Activated effector memory CD4-positive, alpha-beta T cell treated with anti-CD3 and anti-CD28 coated beads, Interleukin-2, amount 50 U/mL, for 16 hours (primary cell): ENCODE measurements at regions not wholly inside any gene's neighbourhood (a gene's known extent, or its start where the extent isn't known, plus 50 kb on each side); places are given as distances from the start of the nearest gene placed in this dataset.
"Not testable (repeated sequence)": the region's sequence is repeated elsewhere in the genome, so short reads cannot be mapped to it uniquely, and the experiment has no call there.

ENCODE experiments used
- DNase-seq: peaks from one replicate; pipeline ENCODE4 v3.0.0-alpha.2; 2020

DNA sequence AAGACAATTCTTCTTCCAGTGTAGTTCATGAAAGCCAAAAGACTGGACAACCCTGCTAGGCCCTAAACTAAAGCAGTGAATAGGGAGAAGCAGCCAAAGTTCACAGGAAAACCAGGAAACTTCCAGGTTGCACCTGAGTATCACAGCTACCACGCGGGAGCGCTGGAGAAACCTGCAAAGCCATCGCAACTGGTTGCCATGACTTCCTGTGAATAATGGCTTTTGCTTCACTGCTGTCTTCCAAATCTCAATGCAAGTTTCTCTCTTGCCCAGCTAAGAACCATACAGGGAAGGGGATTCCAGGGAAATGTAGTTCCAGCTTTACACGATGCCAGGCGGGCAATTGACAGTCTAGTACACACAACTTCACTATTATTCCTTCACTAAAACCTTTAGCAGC, 114.1 kb downstream of the GXYLT1 start:
- DNase-seq: no peak

DNA sequence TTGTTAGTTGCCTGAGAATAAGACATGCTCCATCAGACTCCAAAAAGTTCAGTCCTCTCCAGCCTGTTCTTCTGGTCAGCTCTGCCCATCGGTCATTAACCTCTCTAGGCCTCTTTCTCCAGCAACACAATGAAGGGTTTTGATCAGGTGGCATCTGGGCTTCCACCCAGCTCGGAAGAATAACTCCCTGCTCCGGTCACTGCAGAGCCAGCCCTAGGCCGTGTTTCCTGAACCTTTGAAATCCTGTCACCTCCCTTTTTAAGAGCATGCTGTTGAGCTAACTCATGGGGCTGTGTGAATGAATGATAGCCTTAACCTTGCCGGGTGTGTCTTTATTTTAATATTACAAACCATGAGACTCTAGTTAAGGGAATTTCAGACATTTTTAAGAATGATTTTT, 117.1 kb downstream of the GXYLT1 start:
- no peak for DNase-seq

DNA sequence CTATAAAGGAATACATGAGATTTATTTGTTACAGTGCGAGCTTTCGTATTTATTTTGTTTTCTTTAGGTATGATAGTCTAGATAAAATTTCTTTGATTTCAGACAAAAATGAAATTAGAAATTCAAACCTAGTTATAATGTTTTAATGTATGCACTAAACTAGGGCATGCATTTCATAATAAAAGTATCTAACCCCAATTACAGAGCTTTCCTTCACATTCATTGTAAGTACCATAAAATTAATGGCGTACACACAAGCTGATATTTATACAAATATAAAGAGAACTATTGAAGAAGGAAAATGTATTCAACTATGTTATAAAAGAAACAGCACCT, 120.2 kb downstream of the GXYLT1 start:
- no peak for DNase-seq

DNA sequence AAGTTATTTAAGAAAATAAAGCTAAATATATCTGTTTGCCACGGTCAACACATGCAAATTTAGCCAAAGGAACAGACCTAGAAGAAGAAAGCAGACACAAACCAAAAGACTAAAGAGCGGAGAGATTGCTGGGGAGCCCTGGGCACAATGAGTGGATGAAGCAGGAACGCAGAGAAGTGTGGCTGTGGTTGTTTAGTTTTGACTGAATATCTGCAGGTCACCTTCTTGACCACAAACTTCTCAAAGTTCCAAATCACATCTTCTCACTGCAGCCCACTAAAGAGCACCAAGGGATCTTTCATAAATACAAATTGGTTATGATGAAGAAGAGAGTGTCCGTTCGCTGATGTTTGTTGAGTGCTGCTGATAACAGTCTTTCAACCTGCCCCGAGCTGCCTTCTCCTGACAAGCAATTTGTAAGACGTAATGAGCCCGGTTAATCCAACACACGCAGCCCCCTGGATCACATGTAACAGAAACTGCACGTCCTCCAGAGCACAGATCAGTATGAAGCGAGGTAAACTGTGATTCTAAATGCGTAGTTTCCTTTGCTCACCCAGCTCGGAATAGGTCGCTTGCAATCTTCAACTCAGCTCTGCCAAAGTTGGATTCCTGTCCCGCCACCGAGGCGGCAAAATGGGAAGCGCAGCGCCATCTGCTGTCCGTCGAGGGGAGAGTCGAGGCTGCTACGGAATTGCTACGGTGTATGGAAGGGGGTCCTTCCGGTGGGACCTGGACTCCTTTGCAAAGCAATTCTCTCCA, 120.8 kb downstream of the GXYLT1 start:
- DNase-seq: peak; percentile 87

DNA sequence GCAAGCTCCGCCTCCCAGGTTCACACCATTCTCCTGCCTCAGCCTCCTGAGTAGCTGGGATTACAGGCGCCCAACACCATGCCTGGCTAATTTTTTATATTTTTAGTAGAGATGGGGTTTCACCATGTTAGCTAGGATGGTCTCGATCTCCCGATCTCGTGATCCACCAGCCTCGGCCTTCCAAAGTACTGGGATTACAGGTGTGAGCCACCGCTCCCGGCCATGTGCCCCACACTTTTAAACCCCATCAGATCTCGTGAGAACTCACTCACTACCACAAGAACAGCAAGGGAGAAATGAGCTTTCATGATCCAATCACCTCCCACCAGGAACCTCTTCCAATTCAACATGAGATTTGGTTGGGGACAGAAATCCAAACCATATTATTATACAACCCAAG, 122.7 kb downstream of the GXYLT1 start:
- DNase-seq: not testable (repeated sequence)

DNA sequence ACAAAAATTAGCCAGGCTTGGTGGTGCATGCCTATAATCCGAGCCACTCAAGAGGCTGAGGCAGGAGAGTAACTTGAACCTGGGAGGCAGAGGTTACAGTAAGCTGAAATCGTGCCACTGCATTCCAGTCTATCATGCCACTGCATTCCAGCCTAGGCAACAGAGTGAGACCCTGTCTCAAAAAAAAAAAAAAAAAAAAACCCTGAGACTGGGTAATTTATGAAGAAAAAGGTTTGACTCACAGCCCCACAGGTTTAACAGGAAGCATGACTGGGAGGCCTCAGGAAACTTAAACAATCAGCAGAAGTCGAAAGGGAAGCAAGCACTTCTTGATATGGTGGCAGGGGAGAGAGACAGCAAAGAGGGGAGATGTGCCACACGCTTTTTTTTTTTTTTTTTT, 123.2 kb downstream of the GXYLT1 start:
- DNase-seq: no peak

DNA sequence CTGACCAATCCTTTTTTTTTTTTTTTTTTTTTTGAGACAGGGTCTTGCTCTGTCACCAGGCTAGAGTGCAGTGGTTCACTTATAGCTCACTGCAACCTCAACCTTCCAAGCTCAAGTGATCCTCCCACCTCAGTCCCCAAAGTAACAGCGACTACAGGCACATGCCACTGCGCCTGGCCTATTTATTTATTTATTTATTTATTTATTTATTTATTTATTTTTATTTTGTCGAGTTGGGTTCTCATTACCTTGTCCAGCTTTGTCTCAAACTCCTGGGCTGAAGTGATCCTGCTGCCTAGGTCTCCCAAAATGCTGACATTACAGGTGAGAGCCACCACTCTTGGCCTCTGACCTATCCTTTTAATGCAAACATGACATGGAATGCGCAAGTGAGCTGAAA, 124.4 kb downstream of the GXYLT1 start:
- no peak for DNase-seq

DNA sequence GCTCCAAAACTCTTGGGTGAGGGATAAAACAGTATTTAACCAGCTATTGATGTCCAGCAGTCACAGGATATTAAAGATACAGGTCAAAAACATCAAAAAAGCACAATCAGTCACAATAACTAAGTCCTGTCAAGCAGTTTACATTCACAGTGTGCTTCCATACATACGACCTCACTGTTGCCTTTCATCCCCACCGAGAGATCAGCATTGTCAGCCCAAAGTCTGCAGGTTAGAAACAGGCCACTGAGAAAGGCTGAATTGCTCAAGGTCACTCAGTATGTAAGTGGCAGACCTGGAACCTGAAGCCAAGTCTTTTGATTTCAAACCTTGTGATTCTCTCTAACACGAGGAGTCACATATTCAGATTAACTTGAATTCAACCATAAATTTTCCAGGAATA, 124.9 kb downstream of the GXYLT1 start:
- DNase-seq: no peak

DNA sequence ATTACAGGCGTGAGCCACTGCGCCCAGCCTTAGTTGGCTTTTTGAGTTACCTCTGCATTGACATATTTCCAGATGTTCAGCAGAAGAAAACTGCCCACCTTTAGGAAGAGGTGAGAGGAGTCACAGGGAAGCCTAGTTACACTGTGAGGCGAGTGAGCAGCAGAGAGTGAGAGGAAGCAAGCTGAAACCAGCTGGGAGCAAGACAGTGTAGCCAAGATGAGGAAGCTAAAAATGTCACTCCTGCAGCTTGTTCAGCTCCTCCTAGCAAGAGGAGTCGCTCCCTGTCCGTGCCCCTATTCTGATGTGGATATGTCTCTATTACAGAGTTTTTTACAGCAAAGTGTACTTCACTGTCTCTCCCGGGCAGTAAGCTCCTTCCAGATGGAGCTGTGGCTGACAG, 127.6 kb downstream of the GXYLT1 start:
- DNase-seq: no peak

DNA sequence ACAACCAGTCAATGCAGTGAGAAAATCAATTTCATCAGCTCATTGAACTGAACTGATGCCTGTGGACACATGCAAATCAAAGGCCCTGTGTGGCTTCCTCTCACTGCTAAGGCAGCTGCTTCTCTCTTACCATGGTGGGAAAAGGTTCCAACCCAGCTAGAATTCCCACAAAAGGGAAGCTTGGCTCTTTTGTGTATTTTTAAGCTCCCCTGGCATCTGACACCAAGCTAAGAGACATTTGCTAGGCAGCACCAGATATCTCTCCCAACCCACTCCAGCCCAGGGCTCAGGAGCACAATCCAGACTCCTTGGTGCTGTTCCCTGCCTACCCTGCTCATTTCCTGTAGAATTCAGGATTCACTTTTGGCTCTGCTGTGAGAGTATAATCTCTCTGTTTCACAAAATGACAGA, 129.6 kb downstream of the GXYLT1 start:
- DNase-seq: no peak

DNA sequence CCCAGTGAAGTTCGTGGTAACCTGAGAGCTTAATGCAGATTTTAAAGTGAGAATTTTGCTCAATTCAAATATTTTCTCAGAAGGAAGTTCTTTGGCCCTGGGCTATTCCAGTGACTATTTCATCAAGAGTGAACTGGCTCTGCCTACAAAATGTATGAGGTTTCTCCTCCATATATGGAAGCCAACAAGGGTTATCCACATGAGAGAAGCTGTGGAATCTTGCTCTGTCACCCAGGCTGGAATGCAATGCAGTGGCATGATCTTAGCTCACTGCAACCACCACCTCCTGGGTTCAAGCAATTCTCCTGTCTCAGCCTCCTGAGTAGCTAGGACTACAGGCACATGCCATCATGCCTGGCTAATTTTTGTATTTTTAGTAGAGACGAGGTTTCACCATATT, 132.2 kb downstream of the GXYLT1 start:
- DNase-seq: not testable (repeated sequence)

DNA sequence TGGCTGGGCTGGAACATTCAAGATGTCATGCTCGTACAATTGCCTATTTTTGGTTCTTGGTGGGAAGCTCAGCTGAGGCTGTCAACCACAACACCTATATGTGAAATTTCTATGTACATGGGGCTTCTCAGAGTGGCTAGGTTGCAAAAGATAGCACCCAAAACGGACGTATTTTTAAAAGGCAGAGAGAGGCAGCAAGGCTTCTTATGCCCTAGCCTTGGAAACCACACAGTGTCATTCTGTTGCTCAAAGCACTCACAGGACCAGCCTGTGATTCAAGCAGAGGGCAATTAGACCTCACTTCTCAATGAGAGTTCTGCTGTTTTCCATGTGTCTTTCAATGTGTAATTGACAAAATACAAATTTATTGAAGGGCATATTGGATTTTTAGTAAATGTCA, 134.0 kb downstream of the GXYLT1 start:
- no peak for DNase-seq

DNA sequence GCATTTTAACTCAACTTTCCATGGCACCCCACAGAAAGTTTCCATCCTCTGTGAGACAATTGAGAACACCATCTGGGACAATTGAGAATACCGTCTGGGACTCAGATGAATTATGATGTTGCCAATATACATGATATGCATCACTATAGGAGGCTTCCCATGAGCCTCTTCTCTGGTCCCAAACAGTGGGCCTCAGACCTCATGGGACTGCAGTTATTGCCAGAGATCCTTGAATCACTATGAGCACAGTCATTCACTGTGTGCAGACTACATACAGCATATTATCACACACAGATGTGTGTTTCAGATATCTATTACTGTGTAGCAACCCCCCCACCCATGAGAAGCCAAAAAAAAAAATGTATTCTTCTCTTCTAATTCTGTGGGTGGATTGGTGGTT, 134.4 kb downstream of the GXYLT1 start:
- DNase-seq: no peak

DNA sequence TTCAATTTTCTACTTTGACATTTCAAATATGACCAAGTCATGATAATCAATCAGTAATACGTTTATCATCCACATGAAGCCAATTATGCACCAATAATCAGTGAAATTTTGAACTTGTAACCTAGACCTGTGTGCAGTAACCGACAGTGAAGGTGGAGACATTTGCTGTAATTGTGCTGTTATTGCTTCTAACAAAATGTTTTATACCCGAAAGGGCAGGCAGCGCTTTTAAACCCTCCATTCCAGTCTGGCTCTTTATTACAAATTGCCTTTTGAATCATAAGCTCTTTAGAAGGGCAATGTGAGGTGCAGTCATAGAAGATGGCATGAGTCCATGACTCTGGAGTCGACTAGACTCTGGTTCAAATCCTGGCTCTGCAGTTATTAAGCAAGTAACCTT, 135.7 kb downstream of the GXYLT1 start:
- no peak for DNase-seq

DNA sequence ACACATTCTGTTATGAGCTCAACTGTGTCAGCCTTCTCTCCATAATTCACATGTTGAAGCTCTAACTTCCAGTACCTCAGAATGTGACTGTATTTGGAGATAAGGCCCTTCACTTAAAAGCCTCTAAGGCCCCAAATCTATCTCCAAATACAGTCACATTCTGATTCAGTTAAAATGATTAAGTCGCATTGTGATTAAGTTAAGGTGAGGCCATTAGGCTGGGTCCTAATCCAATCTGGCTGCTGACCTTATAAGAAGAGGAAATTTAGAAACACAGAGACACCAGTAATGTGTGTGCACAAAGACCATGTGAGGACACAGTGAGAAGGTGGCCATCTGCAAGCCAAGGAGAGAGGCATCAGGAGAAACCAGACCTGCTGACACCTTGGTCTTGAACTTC, 141.6 kb downstream of the GXYLT1 start:
- DNase-seq: no peak

DNA sequence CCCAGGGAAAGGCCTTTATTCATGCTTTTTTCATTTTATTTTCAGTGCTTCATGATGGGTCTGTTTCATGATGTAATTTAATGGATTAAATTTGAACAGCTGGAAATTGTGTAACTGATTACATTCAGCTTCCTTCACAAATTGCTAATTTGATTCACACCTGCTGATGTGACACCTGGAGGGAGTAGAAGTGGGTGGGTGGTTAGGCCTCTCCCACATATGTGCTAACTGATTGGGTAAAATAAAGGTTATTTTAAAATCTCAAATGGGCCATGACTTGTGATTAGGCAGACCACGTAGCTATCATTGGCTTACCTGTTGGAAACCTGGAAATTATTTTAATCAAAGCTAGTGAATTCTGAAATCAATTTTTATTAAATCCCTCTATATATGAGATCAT, 142.1 kb downstream of the GXYLT1 start:
- DNase-seq: no peak

DNA sequence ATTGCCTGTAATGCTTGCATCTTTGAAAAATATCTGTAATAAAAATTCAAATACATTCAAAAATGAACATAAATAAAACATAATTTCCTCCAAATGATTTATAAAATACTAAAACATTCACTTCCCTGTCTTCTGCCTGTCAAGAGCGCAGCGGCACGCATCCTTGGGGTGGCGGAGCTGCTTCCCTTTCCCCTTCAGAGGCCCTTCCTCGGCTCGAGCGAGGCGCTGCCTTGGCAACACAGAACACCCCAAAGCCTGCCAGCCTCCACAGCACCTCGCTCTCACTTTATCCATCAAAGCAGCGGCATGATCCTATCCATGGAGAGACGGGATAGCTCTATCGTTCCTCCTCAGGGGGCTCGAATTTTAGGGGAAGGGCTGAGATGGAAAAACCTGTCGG, 146.2 kb downstream of the GXYLT1 start:
- DNase-seq: no peak

DNA sequence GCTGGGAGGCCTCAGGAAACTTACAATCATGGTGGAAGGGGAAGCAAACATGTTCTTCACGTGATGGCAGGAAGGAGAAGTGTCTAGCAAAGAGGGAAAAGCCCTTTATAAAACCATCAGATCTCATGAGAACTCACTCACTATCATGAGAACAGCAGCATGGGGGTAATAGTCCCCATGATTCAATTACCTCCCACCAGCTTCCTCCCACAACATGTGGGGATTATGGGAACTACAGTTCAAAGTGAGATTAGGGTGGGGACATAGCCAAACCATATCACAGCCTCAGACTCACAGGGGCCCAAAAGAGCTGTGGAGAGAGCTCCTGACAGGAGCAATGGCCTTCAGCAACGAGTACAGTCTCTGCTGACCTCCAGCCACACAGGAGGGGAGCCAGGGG, 151.4 kb downstream of the GXYLT1 start:
- DNase-seq: no peak

DNA sequence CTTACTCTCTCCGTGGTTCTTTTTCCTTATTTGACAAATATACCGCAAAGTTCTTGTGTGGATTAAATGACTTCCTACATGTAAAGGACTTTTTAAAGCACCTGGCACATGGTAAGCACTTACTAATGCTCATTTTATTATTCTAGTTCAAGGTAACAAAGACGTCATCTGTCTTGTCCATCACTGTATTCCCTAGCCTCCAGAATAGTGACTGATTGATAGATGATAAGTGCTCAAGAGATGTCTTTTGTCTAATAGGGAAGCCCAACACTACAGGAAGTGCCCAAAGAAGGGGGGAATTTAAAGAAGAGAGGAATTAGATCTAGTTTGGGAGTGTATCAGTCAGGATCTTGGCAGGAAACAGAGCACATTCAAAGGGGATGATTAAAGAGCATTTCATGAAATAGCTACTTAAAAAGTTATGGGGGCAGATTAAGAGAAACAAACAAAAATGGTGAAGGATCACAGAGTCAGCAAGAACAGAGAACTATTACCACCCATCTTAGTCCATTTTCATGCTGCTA, 151.9 kb downstream of the GXYLT1 start:
- DNase-seq: no peak

DNA sequence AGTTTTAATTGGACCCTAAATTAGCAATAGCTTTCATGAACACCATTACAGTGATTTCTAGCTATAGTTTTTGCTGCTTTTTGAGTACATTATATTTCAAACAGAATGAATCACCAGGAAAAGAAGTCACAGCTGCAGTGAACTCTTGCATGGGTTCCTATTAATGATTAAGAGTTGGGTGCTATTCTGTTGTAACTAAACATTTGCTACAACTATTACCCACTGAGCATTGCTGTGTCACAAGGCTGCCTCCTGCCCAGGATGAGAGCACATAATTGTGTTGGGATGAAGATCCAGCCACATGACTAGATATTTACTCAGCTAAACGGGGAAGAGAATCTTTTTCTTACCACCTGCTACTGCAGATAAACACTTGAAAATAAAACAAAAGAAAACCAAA, 152.7 kb downstream of the GXYLT1 start:
- DNase-seq: no peak

DNA sequence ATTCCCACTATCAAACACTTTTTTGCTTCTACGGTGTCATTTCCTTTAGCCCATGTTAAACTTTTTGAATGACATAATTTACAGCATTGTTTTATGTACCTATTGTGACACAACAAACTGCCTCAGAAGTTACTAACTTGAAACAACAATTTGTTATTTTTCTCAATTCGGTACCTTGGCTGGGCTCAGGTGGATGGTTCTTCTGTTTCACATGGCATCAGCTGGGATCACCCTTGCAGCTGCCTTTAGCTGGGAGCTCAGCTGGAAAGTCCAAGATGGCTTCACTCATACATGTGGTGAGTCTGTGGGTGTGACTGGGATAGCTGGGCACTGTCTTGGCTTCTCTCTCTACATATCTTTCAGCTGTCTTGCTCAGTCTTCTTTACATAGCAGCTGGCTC, 156.0 kb downstream of the GXYLT1 start:
- DNase-seq: no peak

DNA sequence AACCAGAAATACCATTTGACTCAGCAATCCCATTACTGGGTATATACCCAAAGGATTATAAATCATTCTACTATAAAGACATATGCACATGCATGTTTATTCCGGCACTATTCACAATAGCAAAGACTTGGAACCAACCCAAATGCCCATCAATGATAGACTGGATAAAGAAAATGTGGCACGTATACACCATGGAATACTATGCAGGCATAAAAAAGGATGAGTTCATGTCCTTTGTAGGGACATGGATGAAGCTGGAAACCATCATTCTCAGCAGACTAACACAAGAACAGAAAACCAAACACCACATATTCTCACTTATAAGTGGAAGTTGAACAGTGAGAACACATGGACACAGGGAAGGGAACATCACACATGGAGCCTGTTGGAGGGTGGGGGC, 158.2 kb downstream of the GXYLT1 start:
- DNase-seq: not testable (repeated sequence)

DNA sequence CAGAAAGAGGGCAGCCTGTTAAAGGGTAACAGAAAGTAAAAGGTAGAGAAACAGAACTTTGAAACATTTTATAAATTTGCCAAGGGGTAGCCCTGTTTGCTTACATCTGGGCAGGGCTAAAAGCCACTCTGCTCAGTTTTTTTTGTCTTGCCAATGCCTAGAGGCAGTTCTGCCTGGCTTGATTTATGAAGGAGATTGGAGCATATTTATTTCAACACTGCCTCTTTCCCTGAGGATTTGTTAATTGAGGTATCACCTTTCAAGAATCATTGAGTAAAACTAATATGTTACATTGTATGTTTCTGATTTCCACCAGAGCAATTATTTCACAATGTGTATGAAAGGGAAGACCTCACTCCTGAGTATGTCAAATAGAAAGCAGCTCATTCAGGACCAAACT, 160.8 kb downstream of the GXYLT1 start:
- DNase-seq: no peak

DNA sequence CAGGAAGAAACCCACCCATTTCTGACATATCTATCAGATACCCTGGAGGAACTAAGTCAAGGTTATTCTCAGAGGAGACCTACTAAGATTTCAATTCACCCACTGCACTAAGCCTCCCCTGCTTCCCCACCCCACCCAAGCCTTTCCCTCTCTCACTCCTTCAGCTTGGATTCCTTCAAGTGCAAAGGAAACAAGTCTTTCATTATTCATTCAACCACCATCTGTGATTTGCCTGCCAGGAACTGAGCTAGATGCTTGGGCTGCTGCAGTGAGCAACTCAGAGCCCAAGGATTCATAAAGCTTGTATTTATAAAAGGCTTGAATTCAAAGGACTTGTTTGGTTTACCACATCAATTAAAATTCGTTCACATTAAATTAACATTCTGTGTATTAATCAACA, 161.3 kb downstream of the GXYLT1 start:
- DNase-seq: no peak

DNA sequence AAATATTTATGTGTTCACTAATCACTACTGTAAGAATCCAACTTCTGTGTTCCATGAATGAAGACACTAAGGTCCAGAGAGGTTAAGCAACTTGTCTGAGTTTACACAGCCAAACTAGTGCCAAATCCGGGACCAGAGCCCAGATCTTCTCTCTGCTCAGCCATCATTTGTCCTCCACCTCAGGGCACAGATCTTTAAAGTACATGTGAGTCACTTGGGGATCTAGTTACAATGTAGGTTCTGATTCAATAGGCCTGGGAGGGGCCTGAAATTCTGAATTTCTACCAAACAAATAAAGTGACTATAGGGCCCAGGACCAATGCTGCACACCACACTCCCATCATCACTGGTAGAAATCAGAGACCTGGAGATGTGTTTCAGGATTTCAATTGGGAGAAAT, 162.9 kb downstream of the GXYLT1 start:
- DNase-seq: no peak
